PC-3 (cell line): ENCODE measurements at regions not wholly inside any gene's neighbourhood (a gene's known extent, or its start where the extent isn't known, plus 50 kb on each side); places are given as distances from the start of the nearest gene placed in this dataset.

ENCODE experiments used
- ATAC-seq: fragments of 200-7000 bp; cut with Tn5 transposase; 2 replicates; pipeline ENCODE4 v1.9.1; 2020; ENCODE audit warnings: mild to moderate bottlenecking, moderate library complexity
- BruUV-seq: library from RNA; stranded (reverse); fragments of 400-500 nt; replicated peaks from 2 replicates; lab custom pipeline; 2021; lab: Mats Ljungman, UMichigan
- CTCF ChIA-PET: fragments of 300-600 bp; sonication (Branson Sonifier 250); formaldehyde crosslinking; loops from one replicate; lab custom pipeline; 2022; ENCODE audit warnings: antibody characterized with exemption; lab: Charles Lee
- POLR2A ChIA-PET: fragments of 300-600 bp; sonication (Branson Sonifier 250); formaldehyde crosslinking; loops from one replicate; lab custom pipeline; 2022; ENCODE audit warnings: antibody characterized with exemption; ENCODE audit not compliant: unreplicated experiment; lab: Charles Lee
- DNase-seq: peaks from one replicate; pipeline ENCODE4 v3.0.0-alpha.2; 2015
- H2AFZ ChIP-seq: fragments of 300-600 bp; sonication (generic); 2 replicates; pipeline ENCODE4 v1.6.0; 2016; ENCODE audit warnings: antibody characterized with exemption, low read length
- H3F3A ChIP-seq: fragments of 300-600 bp; sonication (generic); one replicate; pipeline ENCODE4 v1.6.0; 2017; ENCODE audit warnings: antibody characterized with exemption, low read length, control low read depth, mild to moderate bottlenecking; ENCODE audit not compliant: unreplicated experiment
- H3K27ac ChIP-seq: fragments of 300-600 bp; sonication (generic); 2 replicates; pipeline ENCODE4 v1.5.1; 2016; ENCODE audit warnings: mild to moderate bottlenecking, low read length
- H3K27me3 ChIP-seq: fragments of 300-600 bp; sonication (generic); 2 replicates; pipeline ENCODE4 v1.6.1; 2016; ENCODE audit warnings: low read length, mixed read lengths
- H3K36me3 ChIP-seq: fragments of 300-600 bp; sonication (generic); 2 replicates; pipeline ENCODE4 v1.6.1; 2016; ENCODE audit warnings: low read depth, mixed run types, low read length, mixed read lengths
- H3K4me1 ChIP-seq: fragments of 300-600 bp; sonication (generic); 2 replicates; pipeline ENCODE4 v1.5.1; 2016; ENCODE audit warnings: low read length; ENCODE audit not compliant: insufficient read depth
- H3K4me2 ChIP-seq: fragments of 300-600 bp; sonication (generic); 2 replicates; pipeline ENCODE4 v1.6.0; 2016; ENCODE audit warnings: low read length
- H3K4me3 ChIP-seq: fragments of 300-600 bp; sonication (generic); 2 replicates; pipeline ENCODE4 v1.5.1; 2016; ENCODE audit warnings: mild to moderate bottlenecking, low read length, mixed read lengths
- H3K79me2 ChIP-seq: fragments of 300-600 bp; sonication (generic); 2 replicates; pipeline ENCODE4 v1.6.1; 2017; ENCODE audit warnings: low read length, mixed read lengths
- H3K9ac ChIP-seq: fragments of 300-600 bp; sonication (generic); 2 replicates; pipeline ENCODE4 v1.6.0; 2016; ENCODE audit warnings: mild to moderate bottlenecking, low read length
- H3K9me2 ChIP-seq: fragments of 300-600 bp; sonication (generic); replicated peaks from 2 replicates; pipeline ENCODE4 v1.6.1; 2016; ENCODE audit warnings: mixed run types, low read length, mixed read lengths
- H3K9me3 ChIP-seq: fragments of 300-600 bp; sonication (generic); 2 replicates; pipeline ENCODE4 v1.6.1; 2016; ENCODE audit warnings: low read length, mixed read lengths
- H4K20me1 ChIP-seq: fragments of 300-600 bp; sonication (generic); 2 replicates; pipeline ENCODE4 v1.6.1; 2016; ENCODE audit warnings: low read length, mixed read lengths
- EZH2 ChIP-seq: fragments of 300-600 bp; sonication (generic); IDR thresholded peaks from one replicate; pipeline ENCODE4 v1.6.1; 2017; ENCODE audit warnings: antibody characterized with exemption, mild to moderate bottlenecking, low read length; ENCODE audit not compliant: unreplicated experiment
- EZH2phosphoT487 ChIP-seq: fragments of 300-600 bp; sonication (generic); IDR thresholded peaks from 2 replicates; pipeline ENCODE4 v1.6.1; 2018; ENCODE audit warnings: mild to moderate bottlenecking, antibody characterized with exemption, low read length, borderline replicate concordance
- intact Hi-C: fragments of 100-400 bp; cut with micrococcal nuclease; formaldehyde crosslinking; loops from 2 replicates; pipeline ENCODE4 v1.9.0; 2023
- TF ChIP-seq, protein P1 (sequence below): fragments of 300-600 bp; sonication (generic); conservative IDR thresholded peaks from 2 replicates; pipeline ENCODE4 v1.5.1; 2017; ENCODE audit warnings: antibody characterized with exemption, low read depth, mild to moderate bottlenecking, low read length

DNA sequence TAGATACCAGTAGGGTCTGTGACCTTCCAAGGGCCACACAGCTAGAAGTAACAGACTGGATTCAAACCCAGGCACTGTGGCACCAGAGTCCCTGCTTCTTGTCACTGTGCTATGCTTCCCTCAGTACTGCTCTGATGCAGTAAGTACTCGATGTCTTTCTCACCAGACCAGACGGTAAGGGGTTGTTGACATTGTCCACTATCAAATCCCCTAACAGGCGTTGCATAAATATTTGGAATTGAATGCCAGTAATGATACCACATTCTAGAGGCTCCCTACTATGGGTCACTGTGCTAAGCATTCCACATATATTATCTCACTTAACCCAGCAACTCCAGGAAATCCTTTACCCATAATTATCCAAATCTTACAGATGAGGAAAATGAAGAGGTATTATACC lies 223.1 kb downstream of the C1D start:
- Histone ChIP-seq H3K79me2 (no peaks in the 10 kb centered on the region), H3K27ac (no peak overlapping the region), H3K27me3 (no peaks in the 10 kb centered on the region), H3K36me3 (no peaks in the 10 kb centered on the region), H4K20me1 (no peaks in the 10 kb centered on the region), H3F3A (no peaks in the 10 kb centered on the region), H3K4me1 (peaks cover 9% of the 10 kb centered on the region; the same call in 1 of the 2 replicates), H3K4me3 (no peak overlapping the region), H3K9ac (no peak overlapping the region), H3K9me3 (no peaks in the 10 kb centered on the region), H2AFZ (no peak overlapping the region), H3K4me2 (no peak overlapping the region), H3K9me2 (no peaks in the 10 kb centered on the region)
- ChIA-PET CTCF (interaction anchor here (0.6 to 1.6 kb wide), 2 partner anchors 106 to 862 kb away, joined by 4 to 5 read pairs; no protein-coding TSS in a partner anchor), POLR2A (no interaction called here)
- TF ChIP-seq EZH2phosphoT487 = no peak
- TF ChIP-seq, protein P1, sequence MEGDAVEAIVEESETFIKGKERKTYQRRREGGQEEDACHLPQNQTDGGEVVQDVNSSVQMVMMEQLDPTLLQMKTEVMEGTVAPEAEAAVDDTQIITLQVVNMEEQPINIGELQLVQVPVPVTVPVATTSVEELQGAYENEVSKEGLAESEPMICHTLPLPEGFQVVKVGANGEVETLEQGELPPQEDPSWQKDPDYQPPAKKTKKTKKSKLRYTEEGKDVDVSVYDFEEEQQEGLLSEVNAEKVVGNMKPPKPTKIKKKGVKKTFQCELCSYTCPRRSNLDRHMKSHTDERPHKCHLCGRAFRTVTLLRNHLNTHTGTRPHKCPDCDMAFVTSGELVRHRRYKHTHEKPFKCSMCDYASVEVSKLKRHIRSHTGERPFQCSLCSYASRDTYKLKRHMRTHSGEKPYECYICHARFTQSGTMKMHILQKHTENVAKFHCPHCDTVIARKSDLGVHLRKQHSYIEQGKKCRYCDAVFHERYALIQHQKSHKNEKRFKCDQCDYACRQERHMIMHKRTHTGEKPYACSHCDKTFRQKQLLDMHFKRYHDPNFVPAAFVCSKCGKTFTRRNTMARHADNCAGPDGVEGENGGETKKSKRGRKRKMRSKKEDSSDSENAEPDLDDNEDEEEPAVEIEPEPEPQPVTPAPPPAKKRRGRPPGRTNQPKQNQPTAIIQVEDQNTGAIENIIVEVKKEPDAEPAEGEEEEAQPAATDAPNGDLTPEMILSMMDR = no peak
- TF ChIP-seq EZH2 = no peak
- no TSS peak for BruUV-seq
- intact Hi-C loops = loop anchor here (1.0 to 10.0 kb wide), 8 partner anchors 106 to 1411 kb away; partner anchors contain the start of gene ETAA1
- DNase-seq = no peak
- no peak for ATAC-seq

DNA sequence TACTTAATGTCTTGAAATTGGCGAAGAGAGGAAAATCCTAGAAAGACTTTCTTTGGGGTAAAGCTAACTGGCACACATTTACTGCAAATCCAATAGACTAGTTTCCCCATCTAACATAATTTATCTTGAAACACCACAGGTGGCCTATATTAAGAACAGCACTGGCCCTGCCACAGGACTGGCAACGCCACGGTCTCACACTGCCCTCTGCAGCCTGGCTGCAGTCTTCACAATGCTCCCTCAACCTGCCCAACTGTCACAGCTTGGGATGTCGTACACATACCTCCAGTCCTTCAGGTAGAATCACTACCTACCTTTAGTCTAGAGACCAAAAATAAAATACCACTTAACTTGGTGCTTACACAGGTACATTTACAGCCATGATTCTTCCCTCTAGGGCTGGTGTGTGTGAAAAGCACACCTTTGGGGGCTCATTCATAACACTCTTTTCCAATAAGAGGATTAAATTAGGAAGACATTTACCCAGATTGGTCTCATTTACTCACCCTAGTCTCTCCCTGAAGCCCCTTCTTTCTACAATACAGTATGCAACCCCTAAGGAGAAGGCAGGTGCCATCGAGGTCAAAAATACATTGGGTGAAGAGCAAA lies 222.2 kb downstream of the C1D start:
- H3K4me2 ChIP-seq = no peak overlapping the region

More for the DNA sequence above, 222.2 kb downstream of the C1D start:
- no peaks in the 10 kb centered on the region for H3K79me2 ChIP-seq
- H3K27ac ChIP-seq = no peak overlapping the region
- DNase-seq = peak; percentile 84
- intact Hi-C loops = loop anchor here (1.0 to 10.0 kb wide), 8 partner anchors 107 to 1412 kb away; partner anchors contain the start of gene ETAA1
- no peaks in the 10 kb centered on the region for H3K9me3 ChIP-seq
- TF ChIP-seq, protein P1 = peak; percentile 97
- TF ChIP-seq EZH2 (no peak), EZH2phosphoT487 (no peak)
- H4K20me1 ChIP-seq = no peaks in the 10 kb centered on the region
- POLR2A ChIA-PET = no interaction called here
- H3K27me3 ChIP-seq = no peaks in the 10 kb centered on the region
- H2AFZ ChIP-seq = no peak overlapping the region
- H3K9me2 ChIP-seq = no peaks in the 10 kb centered on the region
- CTCF ChIA-PET = interaction anchor here (0.6 to 1.6 kb wide), 3 partner anchors 107 to 863 kb away, joined by 4 to 5 read pairs (median 5); no protein-coding TSS in a partner anchor
- no TSS peak for BruUV-seq
- H3K4me1 ChIP-seq = peaks cover 9% of the 10 kb centered on the region
- H3F3A ChIP-seq = no peaks in the 10 kb centered on the region
- H3K9ac ChIP-seq = no peak overlapping the region
- ATAC-seq = peak; percentile 99
- no peak overlapping the region for H3K4me3 ChIP-seq
- H3K36me3 ChIP-seq = no peaks in the 10 kb centered on the region
